Panc1 (cell line): ENCODE measurements at regions not wholly inside any gene's neighbourhood (a gene's known extent, or its start where the extent isn't known, plus 50 kb on each side); places are given as distances from the start of the nearest gene placed in this dataset.

ENCODE experiments used
- ATAC-seq: fragments of 200-7000 bp; cut with Tn5 transposase; 2 replicates; pipeline ENCODE4 v1.9.1; 2020; ENCODE audit warnings: mild to moderate bottlenecking, moderate library complexity
- BruUV-seq: library from RNA; stranded (reverse); fragments of 400-500 nt; replicated peaks from 2 replicates; lab custom pipeline; 2021; lab: Mats Ljungman, UMichigan
- CTCF ChIA-PET: fragments of 300-600 bp; sonication (Branson Sonifier 250); formaldehyde crosslinking; loops from one replicate; lab custom pipeline; 2022; ENCODE audit warnings: antibody characterized with exemption; lab: Charles Lee
- POLR2A ChIA-PET: fragments of 300-600 bp; sonication (Branson Sonifier 250); formaldehyde crosslinking; loops from one replicate; lab custom pipeline; 2022; ENCODE audit warnings: antibody characterized with exemption; lab: Charles Lee
- DNase-seq: peaks from one replicate; pipeline ENCODE4 v3.0.0-alpha.2; 2010; ENCODE audit warnings: low read depth, low spot score
- H3K27ac ChIP-seq: 2 replicates; pipeline ENCODE4 v1.5.1; 2011; ENCODE audit warnings: mild to moderate bottlenecking, low read length, inconsistent platforms
- H3K27me3 ChIP-seq: fragments of 200-500 bp; sonication (Bioruptor generic); 2 replicates; pipeline ENCODE4 v1.6.0; 2014; ENCODE audit warnings: low read length, inconsistent platforms; ENCODE audit not compliant: control insufficient read depth, insufficient read depth
- H3K36me3 ChIP-seq: fragments of 200-500 bp; sonication (Bioruptor generic); 2 replicates; pipeline ENCODE4 v1.5.1; 2014; ENCODE audit warnings: inconsistent platforms, mild to moderate bottlenecking, low read length, moderate library complexity; ENCODE audit not compliant: control insufficient read depth, insufficient read depth
- H3K4me1 ChIP-seq: 2 replicates; pipeline ENCODE4 v1.5.1; 2011; ENCODE audit warnings: inconsistent platforms, mild to moderate bottlenecking, low read length, moderate library complexity; ENCODE audit not compliant: control insufficient read depth, insufficient read depth
- H3K4me3 ChIP-seq, 2 experiments: 2 replicates each; pipeline ENCODE4 v1.5.1; 2011 to 2012; ENCODE audit warnings: low read depth in 2 of 2, low read length in 2 of 2, mild to moderate bottlenecking in 2 of 2, inconsistent platforms in 1 of 2, moderate library complexity in 1 of 2
- H3K9me3 ChIP-seq: fragments of 200-500 bp; sonication (Bioruptor generic); 2 replicates; pipeline ENCODE4 v1.5.1; 2014; ENCODE audit warnings: low read depth, mild to moderate bottlenecking, inconsistent platforms, low read length, moderate library complexity; ENCODE audit not compliant: control insufficient read depth, insufficient read depth
- POLR2AphosphoS5 ChIP-seq: IDR thresholded peaks from 2 replicates; pipeline ENCODE4 v1.6.1; 2012; ENCODE audit warnings: mild to moderate bottlenecking, low read depth, low read length, moderate library complexity
- SIN3A ChIP-seq: IDR thresholded peaks from 2 replicates; pipeline ENCODE4 v1.6.1; 2012; ENCODE audit warnings: low read depth, mild to moderate bottlenecking, low read length, moderate library complexity, borderline replicate concordance; ENCODE audit not compliant: insufficient read depth
- TCF7L2 ChIP-seq: IDR thresholded peaks from 2 replicates; pipeline ENCODE4 v1.6.1; 2011; ENCODE audit warnings: mild to moderate bottlenecking, low read depth, low read length, inconsistent platforms
- in situ Hi-C: cut with HindIII; loops from 2 replicates; pipeline ENCODE4 v1.10.0; 2016; ENCODE audit warnings: low sequenced_read_pairs, low pct_unique_long_range_greater_than_20kb
- intact Hi-C: fragments of 100-400 bp; cut with micrococcal nuclease; formaldehyde crosslinking; loops from one replicate; pipeline ENCODE4 v1.10.0; 2022; ENCODE audit not compliant: unreplicated experiment
- TF ChIP-seq, protein P1 (sequence below), 2 experiments: IDR thresholded peaks; 2 replicates each; pipeline ENCODE4 v1.6.1; 2011 to 2012; ENCODE audit warnings: low read depth in 2 of 2, control low read depth in 1 of 2, low read length in 1 of 2, mild to moderate bottlenecking in 1 of 2, moderate library complexity in 1 of 2; ENCODE audit not compliant: insufficient read depth in 1 of 2
- TF ChIP-seq, protein P2 (sequence below): fragments of 450-650 bp; IDR thresholded peaks from 2 replicates; pipeline ENCODE4 v1.5.1; 2017; ENCODE audit warnings: mild to moderate bottlenecking

DNA sequence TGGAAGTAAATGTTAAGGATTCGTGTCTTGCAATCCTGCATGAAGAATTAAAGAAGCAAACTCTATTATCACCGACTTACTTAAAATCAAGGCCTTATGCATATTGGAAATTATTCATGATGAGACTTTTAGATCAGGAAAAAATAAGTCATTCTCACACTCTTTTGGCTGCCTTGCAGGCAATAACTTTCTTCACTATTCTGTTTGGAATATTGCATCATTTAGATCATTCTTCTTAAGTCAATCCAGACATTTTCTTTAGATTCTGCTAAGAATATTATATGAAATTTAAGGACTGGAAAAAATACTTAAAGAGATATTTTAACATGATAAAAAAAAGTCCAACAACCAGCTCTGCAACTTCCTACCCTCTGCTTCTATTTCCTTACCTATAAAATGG is 245.4 kb downstream of the LRRN1 start:
- CTCF ChIA-PET = no interaction called here
- Histone ChIP-seq H3K27ac (no peak overlapping the region), H3K4me3 (no peak overlapping the region), H3K36me3 (no peaks in the 10 kb centered on the region), H3K27me3 (no peaks in the 10 kb centered on the region), H3K4me1 (no peaks in the 10 kb centered on the region), H3K9me3 (no peaks in the 10 kb centered on the region)
- DNase-seq = no peak
- intact Hi-C loops = no loop called here
- no peak for ATAC-seq
- POLR2A ChIA-PET = no interaction called here
- no TSS peak for BruUV-seq
- in situ Hi-C loops = no loop called here
- TF ChIP-seq SIN3A = no peak
- TF ChIP-seq POLR2AphosphoS5 = no peak
- TF ChIP-seq TCF7L2 = no peak
- TF ChIP-seq, protein P1, sequence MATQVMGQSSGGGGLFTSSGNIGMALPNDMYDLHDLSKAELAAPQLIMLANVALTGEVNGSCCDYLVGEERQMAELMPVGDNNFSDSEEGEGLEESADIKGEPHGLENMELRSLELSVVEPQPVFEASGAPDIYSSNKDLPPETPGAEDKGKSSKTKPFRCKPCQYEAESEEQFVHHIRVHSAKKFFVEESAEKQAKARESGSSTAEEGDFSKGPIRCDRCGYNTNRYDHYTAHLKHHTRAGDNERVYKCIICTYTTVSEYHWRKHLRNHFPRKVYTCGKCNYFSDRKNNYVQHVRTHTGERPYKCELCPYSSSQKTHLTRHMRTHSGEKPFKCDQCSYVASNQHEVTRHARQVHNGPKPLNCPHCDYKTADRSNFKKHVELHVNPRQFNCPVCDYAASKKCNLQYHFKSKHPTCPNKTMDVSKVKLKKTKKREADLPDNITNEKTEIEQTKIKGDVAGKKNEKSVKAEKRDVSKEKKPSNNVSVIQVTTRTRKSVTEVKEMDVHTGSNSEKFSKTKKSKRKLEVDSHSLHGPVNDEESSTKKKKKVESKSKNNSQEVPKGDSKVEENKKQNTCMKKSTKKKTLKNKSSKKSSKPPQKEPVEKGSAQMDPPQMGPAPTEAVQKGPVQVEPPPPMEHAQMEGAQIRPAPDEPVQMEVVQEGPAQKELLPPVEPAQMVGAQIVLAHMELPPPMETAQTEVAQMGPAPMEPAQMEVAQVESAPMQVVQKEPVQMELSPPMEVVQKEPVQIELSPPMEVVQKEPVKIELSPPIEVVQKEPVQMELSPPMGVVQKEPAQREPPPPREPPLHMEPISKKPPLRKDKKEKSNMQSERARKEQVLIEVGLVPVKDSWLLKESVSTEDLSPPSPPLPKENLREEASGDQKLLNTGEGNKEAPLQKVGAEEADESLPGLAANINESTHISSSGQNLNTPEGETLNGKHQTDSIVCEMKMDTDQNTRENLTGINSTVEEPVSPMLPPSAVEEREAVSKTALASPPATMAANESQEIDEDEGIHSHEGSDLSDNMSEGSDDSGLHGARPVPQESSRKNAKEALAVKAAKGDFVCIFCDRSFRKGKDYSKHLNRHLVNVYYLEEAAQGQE (IDR thresholded peaks at IDR 0.05; ENCODE audit: insufficient read depth in 1 of 2, low read depth in 2 of 2, low read length in 1 of 2) = no peak
- TF ChIP-seq, protein P2, sequence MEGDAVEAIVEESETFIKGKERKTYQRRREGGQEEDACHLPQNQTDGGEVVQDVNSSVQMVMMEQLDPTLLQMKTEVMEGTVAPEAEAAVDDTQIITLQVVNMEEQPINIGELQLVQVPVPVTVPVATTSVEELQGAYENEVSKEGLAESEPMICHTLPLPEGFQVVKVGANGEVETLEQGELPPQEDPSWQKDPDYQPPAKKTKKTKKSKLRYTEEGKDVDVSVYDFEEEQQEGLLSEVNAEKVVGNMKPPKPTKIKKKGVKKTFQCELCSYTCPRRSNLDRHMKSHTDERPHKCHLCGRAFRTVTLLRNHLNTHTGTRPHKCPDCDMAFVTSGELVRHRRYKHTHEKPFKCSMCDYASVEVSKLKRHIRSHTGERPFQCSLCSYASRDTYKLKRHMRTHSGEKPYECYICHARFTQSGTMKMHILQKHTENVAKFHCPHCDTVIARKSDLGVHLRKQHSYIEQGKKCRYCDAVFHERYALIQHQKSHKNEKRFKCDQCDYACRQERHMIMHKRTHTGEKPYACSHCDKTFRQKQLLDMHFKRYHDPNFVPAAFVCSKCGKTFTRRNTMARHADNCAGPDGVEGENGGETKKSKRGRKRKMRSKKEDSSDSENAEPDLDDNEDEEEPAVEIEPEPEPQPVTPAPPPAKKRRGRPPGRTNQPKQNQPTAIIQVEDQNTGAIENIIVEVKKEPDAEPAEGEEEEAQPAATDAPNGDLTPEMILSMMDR = no peak

DNA sequence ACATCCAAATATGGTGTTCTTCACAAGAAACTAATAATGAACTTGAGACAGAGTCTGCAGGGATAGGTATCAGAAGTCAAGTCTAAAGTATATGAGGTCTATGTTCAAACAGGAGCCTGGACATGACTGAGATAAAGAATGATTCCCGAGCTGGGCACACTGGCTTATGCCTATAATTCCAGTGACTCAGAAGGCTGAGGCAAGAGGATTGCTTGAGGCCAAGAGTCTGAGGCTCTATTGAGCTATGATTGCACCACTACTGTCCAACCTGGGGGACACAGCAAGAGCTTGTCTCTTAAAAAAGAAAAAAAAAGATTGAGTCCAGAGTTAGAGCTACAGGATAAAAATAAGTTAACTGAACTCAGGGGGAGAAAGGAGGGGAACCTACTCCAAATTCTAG is 246.5 kb downstream of the LRRN1 start:
- Histone ChIP-seq H3K9me3 (no peaks in the 10 kb centered on the region), H3K4me3 (no peak overlapping the region), H3K4me1 (no peaks in the 10 kb centered on the region), H3K27ac (no peak overlapping the region), H3K36me3 (no peaks in the 10 kb centered on the region), H3K27me3 (no peaks in the 10 kb centered on the region)
- CTCF ChIA-PET = no interaction called here
- BruUV-seq = no TSS peak
- TF ChIP-seq, protein P1 (IDR thresholded peaks at IDR 0.05; ENCODE audit: insufficient read depth in 1 of 2, low read depth in 2 of 2, low read length in 1 of 2) = no peak
- TF ChIP-seq, protein P2 = no peak
- TF ChIP-seq POLR2AphosphoS5 (no peak), TCF7L2 (no peak), SIN3A (no peak)
- no peak for DNase-seq
- intact Hi-C loops = no loop called here
- POLR2A ChIA-PET = no interaction called here
- in situ Hi-C loops = no loop called here
- no peak for ATAC-seq
